Endothelial cell (in vitro differentiated cells): ENCODE measurements at regions not wholly inside any gene's neighbourhood (a gene's known extent, or its start where the extent isn't known, plus 50 kb on each side); places are given as distances from the start of the nearest gene placed in this dataset.

Source experiments
- DNase-seq: peaks from one replicate; pipeline ENCODE4 v3.0.0; 2021; ENCODE audit warnings: low spot score
- H3K27ac Mint-ChIP-seq: one replicate; pipeline ENCODE4 v1.8.0; 2021; ENCODE audit warnings: mixed read lengths, inconsistent platforms; ENCODE audit not compliant: unreplicated experiment
- H3K27me3 Mint-ChIP-seq: one replicate; pipeline ENCODE4 v1.8.0; 2021; ENCODE audit warnings: mild to moderate bottlenecking, moderate library complexity, mixed read lengths, inconsistent platforms; ENCODE audit not compliant: unreplicated experiment
- H3K36me3 Mint-ChIP-seq: one replicate; pipeline ENCODE4 v1.8.0; 2021; ENCODE audit warnings: mild to moderate bottlenecking, low read depth, mixed read lengths, inconsistent platforms; ENCODE audit not compliant: unreplicated experiment
- H3K4me1 Mint-ChIP-seq: one replicate; pipeline ENCODE4 v1.8.0; 2021; ENCODE audit warnings: mild to moderate bottlenecking, mixed read lengths, inconsistent platforms; ENCODE audit not compliant: unreplicated experiment
- H3K4me3 Mint-ChIP-seq: one replicate; pipeline ENCODE4 v1.8.0; 2021; ENCODE audit warnings: mild to moderate bottlenecking, mixed read lengths, inconsistent platforms; ENCODE audit not compliant: unreplicated experiment
- H3K9me3 Mint-ChIP-seq: one replicate; pipeline ENCODE4 v1.8.0; 2021; ENCODE audit warnings: mixed read lengths, inconsistent platforms; ENCODE audit not compliant: unreplicated experiment
- CTCF ChIP-seq: fragments of 200-600 bp; sonication (generic); IDR thresholded peaks from one replicate; pipeline ENCODE4 v1.5.0; 2021; ENCODE audit warnings: antibody characterized with exemption; ENCODE audit not compliant: unreplicated experiment

GRCh38 chr14:71590131-71590530 lies 342.1 kb upstream of the RGS6 start:
- Mint-ChIP-seq H3K9me3 (no peaks in the 10 kb centered on the region), H3K4me3 (no peak overlapping the region), H3K36me3 (peaks cover 8% of the 10 kb centered on the region), H3K4me1 (peaks cover 4% of the 10 kb centered on the region), H3K27ac (no peak overlapping the region), H3K27me3 (no peaks in the 10 kb centered on the region)
- no peak for DNase-seq
- no peak for TF ChIP-seq CTCF

- Mint-ChIP-seq H3K4me3 (no peak overlapping the region), H3K27me3 (no peaks in the 10 kb centered on the region), H3K9me3 (no peaks in the 10 kb centered on the region), H3K27ac (no peak overlapping the region), H3K36me3 (peaks cover 8% of the 10 kb centered on the region), H3K4me1 (no peaks in the 10 kb centered on the region)
- no peak for TF ChIP-seq CTCF
- no peak for DNase-seq
Measured at GRCh38 chr14:71591231-71591630, 341.0 kb upstream of the RGS6 start.

- H3K36me3 Mint-ChIP-seq, result peaks cover 8% of the 10 kb centered on the region
- H3K27ac Mint-ChIP-seq, result no peak overlapping the region
- H3K4me1 Mint-ChIP-seq, result no peaks in the 10 kb centered on the region
- no peak overlapping the region for H3K4me3 Mint-ChIP-seq
- no peak for DNase-seq
- H3K27me3 Mint-ChIP-seq, result no peaks in the 10 kb centered on the region
- no peaks in the 10 kb centered on the region for H3K9me3 Mint-ChIP-seq
- TF ChIP-seq CTCF, result no peak
Measured at GRCh38 chr14:71591929-71592328, 340.3 kb upstream of the RGS6 start.

- no peak for DNase-seq
- no peak for TF ChIP-seq CTCF
- H3K4me1 Mint-ChIP-seq, result no peaks in the 10 kb centered on the region
- H3K27ac Mint-ChIP-seq, result no peak overlapping the region
- no peak overlapping the region for H3K4me3 Mint-ChIP-seq
- H3K9me3 Mint-ChIP-seq, result no peaks in the 10 kb centered on the region
- peaks cover 8% of the 10 kb centered on the region for H3K36me3 Mint-ChIP-seq
- no peaks in the 10 kb centered on the region for H3K27me3 Mint-ChIP-seq
Measured at GRCh38 chr14:71592361-71592760, 339.9 kb upstream of the RGS6 start.

- Mint-ChIP-seq H3K4me1 (peaks cover 7% of the 10 kb centered on the region), H3K27ac (no peak overlapping the region), H3K36me3 (peaks cover 4% of the 10 kb centered on the region), H3K9me3 (no peaks in the 10 kb centered on the region), H3K27me3 (no peaks in the 10 kb centered on the region), H3K4me3 (no peak overlapping the region)
- TF ChIP-seq CTCF, result no peak
- no peak for DNase-seq
Measured at GRCh38 chr14:71593966-71594365, 338.3 kb upstream of the RGS6 start.
